ENCODE measurements at regions not wholly inside any gene's neighbourhood (a gene's known extent, or its start where the extent isn't known, plus 50 kb on each side); places are given as distances from the start of the nearest gene placed in this dataset.

- Histone ChIP-seq H3K27ac (no peak overlapping the region), H3K4me3 (ENCODE audit: low read depth, low read length) (no peak overlapping the region), H2AFZ (no peak overlapping the region), H3K4me2 (ENCODE audit: low read length) (no peak overlapping the region), H3K27me3 (ENCODE audit: control insufficient read depth, insufficient read depth, low read length) (no peaks in the 10 kb centered on the region), H3K9me3 (ENCODE audit: control insufficient read depth, low read length) (no peaks in the 10 kb centered on the region), H3K9ac (no peak overlapping the region), H3K79me2 (no peaks in the 10 kb centered on the region), H3K36me3 (ENCODE audit: control insufficient read depth, insufficient read depth, low read length) (no peaks in the 10 kb centered on the region), H3K4me1 (no peaks in the 10 kb centered on the region)
- no peak for TF ChIP-seq CTCF (IDR thresholded peaks at IDR 0.05)
These were observed 539.9 kb downstream of the DMRTA1 start for GRCh38 chr9:22986556-22986955.

GRCh38 chr9:22990349-22990748, 543.7 kb downstream of the DMRTA1 start:
- Histone ChIP-seq H3K4me2 (ENCODE audit: low read length) (no peak overlapping the region), H3K79me2 (no peaks in the 10 kb centered on the region), H2AFZ (no peak overlapping the region)

GRCh38 chr9:22992780-22993179, 546.2 kb downstream of the DMRTA1 start:
- Histone ChIP-seq H3K27me3 (ENCODE audit: control insufficient read depth, insufficient read depth, low read length) (no peaks in the 10 kb centered on the region), H3K4me3 (ENCODE audit: low read depth, low read length) (no peak overlapping the region), H3K9me3 (ENCODE audit: control insufficient read depth, low read length) (no peaks in the 10 kb centered on the region), H3K79me2 (no peaks in the 10 kb centered on the region), H3K27ac (no peak overlapping the region), H3K9ac (no peak overlapping the region), H2AFZ (no peak overlapping the region), H3K36me3 (ENCODE audit: control insufficient read depth, insufficient read depth, low read length) (no peaks in the 10 kb centered on the region), H3K4me2 (ENCODE audit: low read length) (no peak overlapping the region), H3K4me1 (no peaks in the 10 kb centered on the region)
- no peak for TF ChIP-seq CTCF (IDR thresholded peaks at IDR 0.05)

More at GRCh38 chr9:22990349-22990748, 543.7 kb downstream of the DMRTA1 start:
- Histone ChIP-seq H3K27ac (no peak overlapping the region), H3K27me3 (ENCODE audit: control insufficient read depth, insufficient read depth, low read length) (no peaks in the 10 kb centered on the region), H3K9ac (no peak overlapping the region), H3K4me3 (ENCODE audit: low read depth, low read length) (no peak overlapping the region), H3K36me3 (ENCODE audit: control insufficient read depth, insufficient read depth, low read length) (no peaks in the 10 kb centered on the region), H3K9me3 (ENCODE audit: control insufficient read depth, low read length) (no peaks in the 10 kb centered on the region), H3K4me1 (no peaks in the 10 kb centered on the region)
- TF ChIP-seq CTCF (IDR thresholded peaks at IDR 0.05), result no peak

- H3K9ac ChIP-seq, result no peak overlapping the region
- no peak for TF ChIP-seq CTCF (IDR thresholded peaks at IDR 0.05)
- H3K27me3 ChIP-seq (ENCODE audit: control insufficient read depth, insufficient read depth, low read length), result no peaks in the 10 kb centered on the region
- no peak overlapping the region for H2AFZ ChIP-seq
- H3K9me3 ChIP-seq (ENCODE audit: control insufficient read depth, low read length), result no peaks in the 10 kb centered on the region
- no peak overlapping the region for H3K27ac ChIP-seq
- H3K4me1 ChIP-seq, result no peaks in the 10 kb centered on the region
- no peak overlapping the region for H3K4me2 ChIP-seq (ENCODE audit: low read length)
- H3K4me3 ChIP-seq (ENCODE audit: low read depth, low read length), result no peak overlapping the region
- no peaks in the 10 kb centered on the region for H3K36me3 ChIP-seq (ENCODE audit: control insufficient read depth, insufficient read depth, low read length)
- H3K79me2 ChIP-seq, result no peaks in the 10 kb centered on the region
These were observed 551.3 kb downstream of the DMRTA1 start for GRCh38 chr9:22997923-22998322.

GRCh38 chr9:23005156-23005555, 558.5 kb downstream of the DMRTA1 start:
- no peak overlapping the region for H3K27ac ChIP-seq
- no peaks in the 10 kb centered on the region for H3K4me1 ChIP-seq
- no peaks in the 10 kb centered on the region for H3K9me3 ChIP-seq (ENCODE audit: control insufficient read depth, low read length)
- no peaks in the 10 kb centered on the region for H3K27me3 ChIP-seq (ENCODE audit: control insufficient read depth, insufficient read depth, low read length)
- TF ChIP-seq CTCF (IDR thresholded peaks at IDR 0.05), result no peak
- no peak overlapping the region for H2AFZ ChIP-seq
- H3K4me3 ChIP-seq (ENCODE audit: low read depth, low read length), result no peak overlapping the region
- H3K4me2 ChIP-seq (ENCODE audit: low read length), result no peak overlapping the region
- H3K79me2 ChIP-seq, result no peaks in the 10 kb centered on the region
- no peak overlapping the region for H3K9ac ChIP-seq
- H3K36me3 ChIP-seq (ENCODE audit: control insufficient read depth, insufficient read depth, low read length), result no peaks in the 10 kb centered on the region

Data from parathyroid adenoma (tissue), 2 donors.